Activated CD4-positive, alpha-beta T cell treated with anti-CD3 and anti-CD28 coated beads, Interleukin-2, amount 10 ng/mL, durations not matched to agents 7 days and 5 days (primary cell): ENCODE measurements at regions not wholly inside any gene's neighbourhood (a gene's known extent, or its start where the extent isn't known, plus 50 kb on each side); places are given as distances from the start of the nearest gene placed in this dataset.
"Not testable (repeated sequence)": the region's sequence is repeated elsewhere in the genome, so short reads cannot be mapped to it uniquely, and the experiment has no call there.

Experiments used
- CTCF ChIA-PET: fragments of 350-600 bp; sonication (Branson Sonifier 250); formaldehyde crosslinking; loops from one replicate; lab custom pipeline; 2021; ENCODE audit warnings: antibody characterized with exemption; lab: Charles Lee
- POLR2A ChIA-PET: fragments of 350-600 bp; sonication (Branson Sonifier 250); formaldehyde crosslinking; loops from one replicate; lab custom pipeline; 2021; ENCODE audit warnings: antibody characterized with exemption; lab: Charles Lee
- DNase-seq: peaks from one replicate; pipeline ENCODE4 v3.0.0-alpha.2; 2020
- H3K27ac Mint-ChIP-seq: one replicate; pipeline ENCODE4 v1.8.0; 2021; ENCODE audit warnings: mild to moderate bottlenecking, moderate library complexity, mixed read lengths
- H3K27me3 Mint-ChIP-seq: one replicate; pipeline ENCODE4 v1.8.0; 2021; ENCODE audit warnings: mixed read lengths
- H3K36me3 Mint-ChIP-seq: one replicate; pipeline ENCODE4 v1.8.0; 2021; ENCODE audit warnings: low read depth, mixed read lengths
- H3K4me1 Mint-ChIP-seq: one replicate; pipeline ENCODE4 v1.8.0; 2021; ENCODE audit warnings: mixed read lengths
- H3K4me3 Mint-ChIP-seq: one replicate; pipeline ENCODE4 v1.8.0; 2021; ENCODE audit warnings: mild to moderate bottlenecking, moderate library complexity, mixed read lengths
- H3K9me3 Mint-ChIP-seq: one replicate; pipeline ENCODE4 v1.8.0; 2021; ENCODE audit warnings: mixed read lengths

GRCh38 chr2:15693926-15694588 lies 102.4 kb downstream of the DDX1 start:
- Mint-ChIP-seq H3K9me3 (no peaks in the 10 kb centered on the region), H3K27me3 (no peaks in the 10 kb centered on the region), H3K4me3 (no peak overlapping the region), H3K4me1 (no peaks in the 10 kb centered on the region), H3K27ac (no peak overlapping the region), H3K36me3 (no peaks in the 10 kb centered on the region)
- DNase-seq: no peak
- CTCF ChIA-PET: no interaction called here
- POLR2A ChIA-PET: no interaction called here

GRCh38 chr2:15694589-15694986 lies 102.9 kb downstream of the DDX1 start:
- Mint-ChIP-seq H3K4me3 (no peak overlapping the region), H3K9me3 (no peaks in the 10 kb centered on the region), H3K27me3 (no peaks in the 10 kb centered on the region), H3K36me3 (no peaks in the 10 kb centered on the region), H3K4me1 (no peaks in the 10 kb centered on the region), H3K27ac (no peak overlapping the region)
- ChIA-PET POLR2A (no interaction called here), CTCF (no interaction called here)
- DNase-seq: no peak

GRCh38 chr2:15695582-15696330 lies 104.1 kb downstream of the DDX1 start:
- Mint-ChIP-seq H3K27ac (no peak overlapping the region), H3K9me3 (no peaks in the 10 kb centered on the region), H3K4me3 (no peak overlapping the region), H3K4me1 (no peaks in the 10 kb centered on the region), H3K36me3 (no peaks in the 10 kb centered on the region), H3K27me3 (no peaks in the 10 kb centered on the region)
- POLR2A ChIA-PET: no interaction called here
- DNase-seq: no peak
- CTCF ChIA-PET: no interaction called here

- CTCF ChIA-PET: not testable (repeated sequence)
These were observed 105.0 kb downstream of the DDX1 start for GRCh38 chr2:15696606-15697170.

GRCh38 chr2:15700131-15700530 lies 108.5 kb downstream of the DDX1 start:
- H3K27ac Mint-ChIP-seq: no peak overlapping the region
- no peak overlapping the region for H3K4me3 Mint-ChIP-seq
- no peaks in the 10 kb centered on the region for H3K9me3 Mint-ChIP-seq
- ChIA-PET POLR2A (no interaction called here), CTCF (interaction anchor here (0.6 kb wide), 1 partner anchor 47 kb away, joined by 4 read pairs; no protein-coding TSS in a partner anchor)
- H3K36me3 Mint-ChIP-seq: no peaks in the 10 kb centered on the region
- no peak for DNase-seq
- no peaks in the 10 kb centered on the region for H3K27me3 Mint-ChIP-seq
- no peaks in the 10 kb centered on the region for H3K4me1 Mint-ChIP-seq

More at GRCh38 chr2:15696606-15697170, 105.0 kb downstream of the DDX1 start:
- H3K4me3 Mint-ChIP-seq, POLR2A ChIA-PET, H3K27me3 Mint-ChIP-seq, H3K27ac Mint-ChIP-seq, H3K4me1 Mint-ChIP-seq, DNase-seq, H3K9me3 Mint-ChIP-seq, H3K36me3 Mint-ChIP-seq: not testable (repeated sequence)

GRCh38 chr2:15700599-15701340 lies 109.1 kb downstream of the DDX1 start:
- Mint-ChIP-seq H3K27ac (no peak overlapping the region), H3K27me3 (peaks cover 2% of the 10 kb centered on the region), H3K4me3 (no peak overlapping the region)

GRCh38 chr2:15701341-15701907 lies 109.8 kb downstream of the DDX1 start:
- Mint-ChIP-seq H3K4me1 (no peaks in the 10 kb centered on the region), H3K27me3 (peaks cover 2% of the 10 kb centered on the region), H3K27ac (no peak overlapping the region), H3K4me3 (no peak overlapping the region), H3K9me3 (no peaks in the 10 kb centered on the region), H3K36me3 (no peaks in the 10 kb centered on the region)
- ChIA-PET POLR2A (no interaction called here), CTCF (no interaction called here)
- no peak for DNase-seq

More at GRCh38 chr2:15700599-15701340, 109.1 kb downstream of the DDX1 start:
- H3K4me1 Mint-ChIP-seq: no peaks in the 10 kb centered on the region
- H3K9me3 Mint-ChIP-seq: no peaks in the 10 kb centered on the region
- ChIA-PET POLR2A (no interaction called here), CTCF (interaction anchor here (0.6 kb wide), 1 partner anchor 47 kb away, joined by 4 read pairs; no protein-coding TSS in a partner anchor)
- no peak for DNase-seq
- H3K36me3 Mint-ChIP-seq: no peaks in the 10 kb centered on the region

GRCh38 chr2:15701991-15702390 lies 110.3 kb downstream of the DDX1 start:
- no peaks in the 10 kb centered on the region for H3K4me1 Mint-ChIP-seq
- CTCF ChIA-PET: no interaction called here
- peaks cover 2% of the 10 kb centered on the region for H3K27me3 Mint-ChIP-seq
- POLR2A ChIA-PET: no interaction called here
- DNase-seq: no peak
- H3K9me3 Mint-ChIP-seq: no peaks in the 10 kb centered on the region
- H3K27ac Mint-ChIP-seq: no peak overlapping the region
- H3K36me3 Mint-ChIP-seq: no peaks in the 10 kb centered on the region
- H3K4me3 Mint-ChIP-seq: no peak overlapping the region

- Mint-ChIP-seq H3K4me3 (no peak overlapping the region), H3K36me3 (no peaks in the 10 kb centered on the region), H3K27me3 (peaks cover 2% of the 10 kb centered on the region), H3K9me3 (no peaks in the 10 kb centered on the region), H3K27ac (no peak overlapping the region), H3K4me1 (no peaks in the 10 kb centered on the region)
- CTCF ChIA-PET: no interaction called here
- POLR2A ChIA-PET: no interaction called here
- no peak for DNase-seq
These were observed 110.8 kb downstream of the DDX1 start for GRCh38 chr2:15702452-15702851.

- no peaks in the 10 kb centered on the region for H3K36me3 Mint-ChIP-seq
- H3K4me1 Mint-ChIP-seq: no peaks in the 10 kb centered on the region
- DNase-seq: no peak
- POLR2A ChIA-PET: no interaction called here
- CTCF ChIA-PET: no interaction called here
- no peak overlapping the region for H3K27ac Mint-ChIP-seq
- peaks cover 2% of the 10 kb centered on the region for H3K27me3 Mint-ChIP-seq
- no peak overlapping the region for H3K4me3 Mint-ChIP-seq
- H3K9me3 Mint-ChIP-seq: no peaks in the 10 kb centered on the region
These were observed 111.7 kb downstream of the DDX1 start for GRCh38 chr2:15703365-15703869.

GRCh38 chr2:15704086-15704787 lies 112.6 kb downstream of the DDX1 start:
- DNase-seq: no peak
- no peaks in the 10 kb centered on the region for H3K9me3 Mint-ChIP-seq
- ChIA-PET POLR2A (no interaction called here), CTCF (no interaction called here)
- H3K27ac Mint-ChIP-seq: no peak overlapping the region
- H3K4me1 Mint-ChIP-seq: no peaks in the 10 kb centered on the region
- peaks cover 2% of the 10 kb centered on the region for H3K27me3 Mint-ChIP-seq
- no peak overlapping the region for H3K4me3 Mint-ChIP-seq
- no peaks in the 10 kb centered on the region for H3K36me3 Mint-ChIP-seq

- CTCF ChIA-PET: no interaction called here
- Mint-ChIP-seq H3K27ac (no peak overlapping the region), H3K36me3 (no peaks in the 10 kb centered on the region), H3K9me3 (no peaks in the 10 kb centered on the region), H3K4me1 (no peaks in the 10 kb centered on the region), H3K27me3 (peaks cover 2% of the 10 kb centered on the region), H3K4me3 (no peak overlapping the region)
- no peak for DNase-seq
- POLR2A ChIA-PET: no interaction called here
These were observed 113.1 kb downstream of the DDX1 start for GRCh38 chr2:15704788-15705115.
